GM18868 (cell line): ENCODE measurements at regions not wholly inside any gene's neighbourhood (a gene's known extent, or its start where the extent isn't known, plus 50 kb on each side); places are given as distances from the start of the nearest gene placed in this dataset.

Source experiments
- ATAC-seq: cut with Tn5 transposase; IDR thresholded peaks from one replicate; pipeline ENCODE4 v1.9.1; 2021; ENCODE audit warnings: mild to moderate bottlenecking, moderate library complexity; ENCODE audit not compliant: unreplicated experiment

DNA sequence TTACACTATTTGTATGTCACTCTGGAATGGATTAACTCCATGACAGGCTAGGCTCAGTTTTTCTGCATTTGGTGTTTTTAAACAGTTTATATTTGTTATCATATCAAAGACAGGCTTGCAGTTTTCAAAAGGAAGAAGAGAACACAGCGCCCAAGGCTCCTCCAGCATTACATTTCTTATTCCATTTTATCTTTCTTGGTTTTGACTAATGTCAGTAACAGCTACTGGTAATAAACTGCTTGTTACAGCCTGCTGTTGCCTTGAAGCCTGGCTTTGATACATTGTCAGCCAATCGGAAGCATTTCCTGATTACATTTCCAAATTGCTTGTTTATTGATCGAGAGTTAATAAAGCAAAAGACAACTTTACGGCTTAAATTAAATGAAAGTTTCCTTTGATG, 166.0 kb upstream of the MDFIC start:
- no peak for ATAC-seq

DNA sequence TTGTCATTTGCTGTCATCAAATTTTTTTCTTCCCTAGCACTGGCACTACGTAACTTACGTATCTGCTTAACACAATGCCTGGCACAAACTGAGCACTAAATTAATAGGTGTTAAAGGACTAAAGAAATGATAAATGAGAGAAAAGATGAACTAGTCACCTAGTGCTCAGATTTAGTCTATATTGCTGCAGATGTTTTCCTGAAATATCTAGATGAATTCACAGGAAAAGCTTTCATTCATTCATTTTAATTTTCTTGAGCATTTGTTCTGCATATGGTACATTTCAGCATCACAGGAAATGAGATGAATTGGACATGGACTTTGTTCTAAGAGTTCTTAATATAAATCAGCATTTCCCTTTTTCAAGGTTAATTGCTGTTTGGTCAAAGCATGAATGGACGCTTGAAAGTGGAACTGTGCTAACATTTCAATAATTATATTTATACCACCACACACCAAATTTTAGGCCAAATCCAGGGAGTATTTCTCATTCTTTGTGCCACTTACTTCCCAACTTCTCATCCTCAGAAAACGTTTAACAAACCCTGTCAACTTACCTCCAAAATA, 163.2 kb upstream of the MDFIC start:
- ATAC-seq = no peak

DNA sequence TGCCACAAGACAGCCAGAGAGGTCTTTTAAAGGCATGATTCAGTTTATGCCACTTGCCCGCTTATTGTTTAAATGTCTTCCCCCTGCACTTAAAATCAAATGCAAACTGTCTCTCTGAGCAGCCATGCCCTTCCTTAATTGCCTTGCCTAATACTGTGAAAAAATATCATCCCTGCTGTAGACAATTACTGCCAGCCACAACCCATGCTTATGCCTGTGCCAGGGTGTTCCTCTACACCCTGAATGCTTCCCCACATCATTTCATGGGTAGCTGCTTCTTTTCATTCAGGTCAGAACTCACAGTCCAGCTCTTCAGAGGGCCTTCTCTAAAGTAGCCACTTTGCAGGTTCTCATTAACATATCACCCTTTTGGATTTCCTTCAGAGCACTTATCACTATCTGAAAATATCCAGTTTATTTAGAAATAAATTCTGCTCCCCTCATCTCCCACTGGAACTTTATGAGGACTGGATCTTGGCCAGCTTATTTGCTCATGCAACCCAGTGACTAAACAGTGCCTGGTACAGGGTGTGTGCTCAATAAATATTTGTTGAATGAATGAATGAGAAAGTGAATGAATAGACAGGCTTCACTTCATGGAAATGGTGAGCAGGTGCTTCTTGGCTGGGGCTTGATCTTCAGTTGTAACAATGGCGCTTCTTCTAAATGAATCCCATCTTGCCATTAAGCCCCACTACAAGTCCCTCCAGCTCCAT, 162.4 kb upstream of the MDFIC start:
- ATAC-seq = no peak

DNA sequence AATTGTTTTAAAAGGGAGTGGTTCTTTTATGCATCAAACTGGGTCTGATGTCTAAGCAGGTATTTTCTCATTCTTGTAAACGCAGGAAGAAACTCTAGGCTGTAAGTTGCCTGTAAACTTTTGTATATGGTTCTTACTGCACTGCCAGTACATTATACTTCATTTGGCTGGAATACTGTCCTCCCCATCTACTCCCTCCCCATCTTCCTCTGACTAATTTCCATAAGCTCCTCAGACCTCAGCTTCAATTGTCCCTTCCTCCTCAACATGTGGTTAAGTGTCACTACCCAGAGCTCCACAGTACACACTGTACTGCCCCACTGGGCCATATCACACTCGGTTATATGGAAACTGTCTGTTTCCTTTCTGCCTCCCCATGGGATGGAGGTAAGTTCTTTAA, 161.4 kb upstream of the MDFIC start:
- ATAC-seq = no peak

DNA sequence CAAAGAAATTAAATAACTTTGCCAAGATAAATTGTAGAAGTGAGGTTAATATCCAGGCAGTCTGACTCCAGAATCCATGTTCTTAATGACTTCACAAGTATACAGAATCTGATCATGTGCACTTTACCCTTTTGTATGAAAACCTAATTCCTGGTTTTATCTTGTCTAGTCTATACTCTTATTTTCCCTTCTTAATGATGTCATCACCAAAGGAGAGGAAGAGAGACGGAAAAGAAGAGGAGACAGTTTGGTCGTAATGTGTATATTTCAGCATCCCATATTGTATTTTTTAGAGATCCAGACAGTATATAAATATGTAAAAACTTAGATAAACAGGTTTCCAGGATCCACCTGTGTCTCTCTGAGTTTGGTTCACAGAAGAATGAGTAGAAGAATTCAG, 159.9 kb upstream of the MDFIC start:
- no peak for ATAC-seq

DNA sequence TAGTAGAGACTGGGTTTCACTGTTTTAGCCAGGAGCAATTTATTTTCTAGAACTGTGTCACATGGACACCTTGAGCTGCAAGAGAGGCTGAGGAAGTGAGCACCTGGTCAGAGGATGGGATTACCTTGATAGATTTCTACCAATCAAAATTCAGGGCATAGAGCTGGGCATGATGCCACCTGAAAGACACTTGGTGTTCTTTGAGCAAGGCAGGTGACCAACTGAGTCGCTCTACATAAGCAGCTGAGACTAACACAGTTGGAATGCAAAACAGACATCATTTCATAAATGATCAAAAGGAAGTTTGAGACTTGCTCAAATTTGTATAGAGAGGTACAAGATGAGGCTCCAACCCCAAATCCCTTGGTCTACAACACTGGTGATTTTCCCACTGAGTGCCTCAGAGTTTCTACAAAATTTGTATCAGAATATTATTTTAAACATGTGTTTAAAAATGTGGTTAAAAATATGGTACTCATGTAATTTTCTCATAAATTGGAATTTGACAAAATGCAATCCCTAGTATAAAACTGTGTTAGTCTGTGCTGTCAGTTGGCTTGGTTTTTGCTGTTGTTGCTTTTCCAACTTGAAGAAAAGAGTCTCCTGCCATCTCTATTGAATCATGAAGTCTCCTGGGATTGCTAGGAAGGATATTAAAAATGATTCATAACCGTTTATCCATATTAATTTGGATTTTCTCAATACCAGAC, 156.4 kb upstream of the MDFIC start:
- no peak for ATAC-seq

DNA sequence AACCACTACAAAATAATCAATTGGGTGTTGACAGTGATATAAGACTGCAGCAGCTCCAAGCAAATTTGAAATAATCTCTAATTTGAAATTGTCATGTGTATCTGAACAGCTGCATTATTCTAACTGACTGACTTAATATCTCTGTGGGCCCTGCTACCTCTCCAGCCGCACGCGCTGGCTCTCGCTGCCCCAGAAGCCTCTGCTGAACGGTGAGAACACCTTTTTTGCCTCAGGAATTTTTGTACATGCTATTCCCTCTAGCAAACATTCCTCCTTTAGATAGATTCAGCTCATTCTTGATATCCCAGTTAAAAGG, 155.9 kb upstream of the MDFIC start:
- no peak for ATAC-seq

DNA sequence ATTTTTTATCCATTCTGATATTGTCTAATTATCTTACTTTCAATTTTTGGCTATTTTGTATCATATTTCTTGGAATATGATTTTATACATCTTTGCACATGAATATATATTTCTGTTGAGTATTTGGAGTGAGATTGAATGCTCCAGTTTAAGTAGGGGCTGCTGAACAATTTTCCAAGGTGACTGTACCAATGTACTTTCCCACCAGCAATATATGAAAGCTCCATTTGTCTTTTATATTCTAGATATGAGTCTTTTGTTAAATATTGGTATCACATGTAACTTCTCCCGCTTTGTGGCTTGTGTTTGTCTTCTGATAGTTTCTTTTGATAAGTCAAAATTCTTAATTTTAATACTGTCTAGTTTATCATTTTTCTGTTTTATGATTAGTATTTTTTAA, 144.6 kb upstream of the MDFIC start:
- ATAC-seq = no peak

DNA sequence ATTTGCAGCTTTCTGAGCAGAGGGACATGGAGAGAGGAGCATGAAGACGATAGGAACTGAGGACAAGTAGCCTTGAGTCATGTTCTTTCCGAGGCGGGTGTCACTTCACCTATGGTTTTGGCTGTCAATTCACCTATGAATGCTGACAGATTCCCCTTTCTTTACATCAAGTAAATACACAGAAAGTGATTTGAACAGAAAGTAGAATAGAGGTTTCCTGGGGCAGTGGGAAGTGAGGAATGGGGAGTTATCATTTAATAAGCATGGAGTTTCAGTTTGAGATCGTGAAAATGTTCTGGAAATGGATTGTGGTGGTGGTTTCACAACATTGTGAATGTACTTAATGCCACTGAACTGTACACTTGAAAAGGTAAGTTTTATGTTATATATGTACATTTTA, 138.4 kb upstream of the MDFIC start:
- ATAC-seq = no peak

DNA sequence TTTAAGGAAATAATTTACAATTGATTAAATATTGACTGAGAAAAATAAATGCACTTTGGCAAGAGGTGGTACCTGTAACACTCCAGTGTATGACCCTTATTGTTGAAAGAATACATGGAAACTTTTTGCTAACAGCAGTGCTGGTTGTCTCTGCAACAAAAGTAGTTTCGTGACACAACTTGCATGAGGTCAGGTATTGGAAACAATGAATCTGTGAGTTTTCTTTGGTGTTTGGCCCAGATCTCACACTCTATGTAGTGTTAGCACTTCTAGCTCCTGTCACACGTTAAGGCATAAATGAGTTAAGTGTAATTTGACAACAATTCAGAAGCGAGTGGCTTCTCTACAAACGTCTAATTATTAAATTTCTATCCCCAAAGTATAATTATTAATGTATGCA, 137.7 kb upstream of the MDFIC start:
- no peak for ATAC-seq

DNA sequence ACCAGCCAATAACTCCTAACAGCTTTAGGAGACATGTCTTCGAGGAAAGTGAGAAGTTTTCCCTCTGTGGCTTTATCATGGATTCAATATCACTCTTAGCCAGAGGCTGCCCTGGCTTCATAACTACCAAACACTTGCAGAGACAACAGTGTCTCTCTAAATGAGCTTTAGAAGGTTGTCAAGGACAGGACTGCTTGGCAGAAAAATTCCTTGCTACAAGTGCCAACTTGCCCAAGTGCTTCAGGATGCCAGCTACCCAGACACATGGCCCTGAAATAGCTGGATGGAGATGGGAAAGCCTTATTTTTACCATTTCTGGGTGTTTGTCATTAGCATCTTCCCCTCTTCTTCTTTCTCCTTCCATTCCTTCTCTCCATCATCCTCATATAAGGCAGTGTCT, 137.1 kb upstream of the MDFIC start:
- ATAC-seq = no peak

DNA sequence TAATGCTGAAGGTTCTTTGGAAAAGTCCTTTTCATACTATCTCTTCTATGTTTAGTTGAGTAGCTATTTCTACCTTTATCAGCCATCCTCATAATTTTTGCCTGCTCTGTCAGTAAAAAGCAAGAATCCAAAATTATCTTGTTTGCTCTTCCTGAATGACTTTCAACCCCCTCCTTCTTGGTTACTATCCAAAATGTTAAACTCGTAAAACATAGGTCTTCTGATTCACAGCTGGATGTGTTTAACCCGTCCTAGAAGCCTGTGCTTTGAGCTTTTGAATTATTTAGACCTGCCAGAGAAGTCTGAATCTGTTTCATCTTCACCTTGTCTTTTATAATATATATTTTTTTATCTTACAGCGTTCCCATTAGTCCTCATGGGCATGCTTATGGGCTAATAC, 136.4 kb upstream of the MDFIC start:
- ATAC-seq = no peak

DNA sequence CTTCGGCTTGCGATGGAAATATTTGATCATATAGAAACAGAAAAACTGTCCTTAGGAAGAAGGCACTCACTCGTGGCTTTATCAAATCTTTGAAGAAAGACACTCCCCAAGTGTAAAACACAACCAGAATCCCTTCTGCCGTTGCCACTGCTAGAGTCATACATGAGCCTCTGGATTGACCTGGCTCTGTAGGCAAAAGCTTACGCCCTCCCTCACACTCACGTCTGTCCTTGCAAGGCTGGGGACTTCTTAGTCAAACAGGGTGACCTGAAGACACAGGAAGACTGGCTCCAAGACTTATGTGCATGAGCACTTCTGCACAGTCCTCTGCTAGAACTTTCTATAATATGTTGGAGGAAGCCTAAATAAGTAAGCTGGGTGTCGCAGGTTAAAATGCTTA, 135.4 kb upstream of the MDFIC start:
- no peak for ATAC-seq

DNA sequence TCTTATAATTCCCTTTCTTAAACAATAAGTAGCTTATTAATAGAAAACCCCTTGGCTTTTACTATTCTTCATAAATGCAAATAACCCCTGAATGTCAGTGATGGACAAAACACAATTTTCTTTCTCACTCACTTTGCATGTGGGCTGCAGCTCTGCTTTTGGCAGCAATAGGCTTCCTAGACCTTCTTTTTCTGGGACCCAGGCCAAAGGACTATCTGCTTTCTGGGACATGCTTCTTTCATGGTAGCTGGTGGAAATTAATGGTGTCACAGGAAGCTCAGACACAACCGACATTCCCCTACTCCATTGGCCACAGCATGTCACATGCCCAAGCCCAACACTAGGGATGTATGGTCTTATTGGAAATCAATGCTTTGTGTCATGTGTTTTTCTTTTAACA, 134.3 kb upstream of the MDFIC start:
- ATAC-seq = no peak

DNA sequence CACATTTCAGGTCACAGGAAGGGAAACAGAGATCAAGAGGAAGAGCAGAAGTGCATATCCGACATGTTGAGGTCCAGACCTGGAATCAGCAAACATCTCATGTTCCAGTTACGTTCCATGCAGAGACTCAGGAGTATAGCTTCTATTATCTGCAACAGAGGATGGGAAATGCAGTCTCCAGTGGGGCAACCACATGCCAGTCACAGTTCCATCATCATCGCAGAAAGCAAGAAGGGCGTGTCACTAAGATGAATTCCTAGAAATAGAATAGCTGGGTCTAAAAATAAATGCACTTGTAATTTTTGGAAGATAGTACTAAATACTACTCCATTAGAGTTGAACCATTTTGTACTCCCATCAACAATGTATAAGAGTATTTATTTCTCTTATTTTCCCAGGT, 133.2 kb upstream of the MDFIC start:
- ATAC-seq = no peak

DNA sequence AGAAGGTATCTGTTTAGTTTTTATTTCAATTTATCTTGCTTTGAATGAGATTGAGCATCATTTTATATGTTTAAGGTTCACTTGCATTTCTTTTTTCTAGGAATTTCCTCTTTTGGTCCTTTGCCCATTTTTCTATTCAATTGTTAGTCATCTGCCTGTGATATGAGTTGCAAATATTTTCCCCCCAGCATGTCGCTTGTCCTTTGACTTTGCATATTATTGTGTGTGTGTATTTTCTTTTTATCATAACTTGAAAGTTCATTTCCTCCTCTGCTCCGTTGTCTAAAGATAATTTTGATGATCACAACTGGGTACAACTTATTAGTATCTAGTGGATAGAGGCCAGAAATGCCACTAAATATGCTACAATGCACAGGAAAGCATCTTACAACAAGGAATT, 132.7 kb upstream of the MDFIC start:
- ATAC-seq = no peak

DNA sequence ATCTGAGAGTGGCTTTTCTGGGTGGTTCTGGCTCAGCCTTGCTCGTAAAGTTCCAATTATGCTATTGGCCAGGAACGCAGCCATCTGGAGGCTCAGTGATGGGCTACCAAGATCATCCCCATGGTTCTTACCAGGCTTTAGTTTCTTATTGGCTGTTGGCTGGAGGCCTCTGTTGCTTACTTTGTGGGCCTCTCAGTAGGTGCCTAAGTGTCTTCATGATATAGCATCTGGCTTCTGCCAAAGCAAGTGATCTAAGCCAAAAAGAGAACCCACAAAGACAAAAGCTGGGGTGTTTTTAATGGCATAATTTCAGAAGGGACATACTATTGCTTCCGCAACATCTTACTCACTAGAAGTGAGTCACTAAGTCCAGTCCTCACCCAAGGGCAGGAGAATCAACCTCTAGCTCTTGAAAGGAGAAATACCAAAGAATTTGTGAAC, 132.0 kb upstream of the MDFIC start:
- ATAC-seq = no peak

DNA sequence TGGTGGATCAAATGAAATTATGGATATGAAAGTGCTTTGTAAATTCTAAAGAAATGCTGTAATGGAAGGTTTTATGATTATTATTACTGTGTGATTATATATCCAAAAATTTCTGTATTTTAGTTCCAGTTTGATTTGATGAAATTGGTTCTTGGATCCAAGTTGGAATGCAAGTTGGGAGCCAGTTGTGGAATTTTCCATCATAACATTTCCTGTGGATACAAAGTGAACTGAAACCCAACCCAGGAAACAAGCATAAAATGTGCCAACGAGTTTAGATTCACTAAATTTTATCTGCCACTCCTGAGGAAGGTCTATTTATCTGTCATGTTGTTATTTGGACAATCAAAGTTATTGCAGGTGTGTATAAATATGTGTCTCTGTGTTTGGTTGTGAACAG, 131.4 kb upstream of the MDFIC start:
- ATAC-seq = no peak

DNA sequence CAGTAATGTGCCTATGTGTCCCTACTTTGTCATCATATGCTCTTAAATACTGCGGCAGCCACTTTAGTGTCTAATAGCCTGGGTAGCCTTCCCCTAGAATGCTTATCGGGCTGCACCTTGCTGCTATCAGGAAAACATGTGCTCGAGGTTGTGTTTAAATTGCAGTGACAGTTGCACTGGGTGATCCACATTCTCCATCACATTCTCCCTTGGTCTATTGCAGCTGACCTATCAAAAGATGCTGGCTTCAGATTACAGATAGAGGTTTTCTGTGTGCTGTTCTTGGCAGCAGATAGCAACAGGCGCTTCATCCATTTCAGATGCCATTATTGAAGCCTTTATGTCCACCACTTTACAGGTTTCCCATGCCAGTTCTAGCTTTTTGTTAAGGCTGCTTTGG, 130.1 kb upstream of the MDFIC start:
- ATAC-seq = no peak

DNA sequence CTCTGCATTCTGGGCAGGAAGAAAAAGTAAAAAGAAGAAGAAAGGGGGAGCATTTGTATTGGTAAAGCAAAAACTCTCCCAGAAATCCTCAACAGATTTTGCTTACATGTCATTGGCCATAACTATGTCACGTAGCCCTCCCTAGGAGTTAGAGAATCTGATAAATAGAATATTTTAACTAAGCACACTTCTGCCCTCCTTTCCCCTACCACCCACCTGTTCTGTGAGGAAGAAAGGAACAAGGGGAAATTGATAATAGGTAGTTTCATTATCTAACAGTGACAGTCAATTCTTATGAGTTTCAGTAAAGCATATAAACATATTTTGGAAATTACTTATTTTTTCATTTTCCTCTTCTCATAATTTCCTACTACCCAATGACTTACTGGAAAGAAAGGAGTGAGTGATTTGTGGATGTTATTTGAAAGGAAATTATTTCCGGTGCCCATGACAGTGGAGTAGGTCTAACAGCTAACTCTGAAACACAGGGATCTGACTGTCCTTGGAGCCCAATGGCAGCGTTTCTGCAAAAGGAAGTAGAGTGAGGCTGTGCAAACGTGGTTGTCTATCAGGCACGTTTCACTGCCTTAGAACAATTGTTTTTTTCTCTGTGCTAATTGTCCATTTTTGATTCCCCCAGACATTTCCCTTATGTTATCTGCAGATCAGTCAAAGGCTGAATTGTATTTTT, 128.6 kb upstream of the MDFIC start:
- ATAC-seq = no peak

DNA sequence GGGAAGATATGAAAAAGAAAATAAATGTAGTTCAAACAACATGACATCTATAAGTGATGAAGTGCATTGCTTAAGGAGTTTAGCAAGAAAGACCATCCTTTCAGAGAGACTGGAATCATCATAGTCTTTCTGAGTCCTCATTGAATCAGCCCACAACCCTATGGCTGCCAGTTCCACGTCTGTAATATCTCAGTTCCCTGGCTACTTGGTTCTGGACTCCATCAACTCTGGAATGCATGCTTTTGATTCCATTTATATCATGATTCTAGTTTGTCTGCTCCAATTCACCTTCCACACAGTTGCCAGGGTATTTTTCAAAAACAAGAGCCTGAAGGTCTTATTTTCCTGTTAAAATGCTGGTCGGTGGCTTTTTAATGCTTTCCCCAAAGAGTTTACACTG, 126.4 kb upstream of the MDFIC start:
- no peak for ATAC-seq

DNA sequence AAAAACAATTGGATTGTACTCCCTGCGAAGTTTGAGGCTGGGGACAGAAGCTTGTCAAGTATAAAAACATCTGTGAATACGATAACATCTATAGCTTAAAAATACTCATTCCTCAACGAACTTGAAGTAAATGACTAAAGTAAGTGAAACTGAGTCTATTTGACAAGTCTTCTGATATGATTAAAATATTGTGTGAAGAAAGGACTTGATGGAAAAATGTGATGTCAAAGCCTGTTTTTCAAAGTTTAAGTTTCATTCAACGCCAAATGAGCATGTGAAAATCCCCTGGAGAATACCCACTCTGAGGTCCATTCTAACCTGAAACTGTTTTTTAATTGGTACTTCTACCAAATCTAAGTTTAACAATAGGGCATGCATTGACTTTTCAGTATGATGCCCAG, 122.3 kb upstream of the MDFIC start:
- peak; percentile 52 for ATAC-seq
